OCI-LY7 (cell line): ENCODE measurements at regions not wholly inside any gene's neighbourhood (a gene's known extent, or its start where the extent isn't known, plus 50 kb on each side); places are given as distances from the start of the nearest gene placed in this dataset.

ENCODE experiments used
- BruUV-seq: library from RNA; stranded (reverse); fragments of 400-500 nt; replicated peaks from 2 replicates; lab custom pipeline; 2021; lab: Mats Ljungman, UMichigan
- CTCF ChIA-PET: fragments of 300-600 bp; sonication (Branson Sonifier 250); formaldehyde crosslinking; loops from one replicate; lab custom pipeline; 2022; ENCODE audit warnings: antibody characterized with exemption; ENCODE audit not compliant: unreplicated experiment; lab: Charles Lee
- POLR2A ChIA-PET: fragments of 300-600 bp; sonication (Branson Sonifier 250); formaldehyde crosslinking; loops from one replicate; lab custom pipeline; 2022; ENCODE audit warnings: antibody characterized with exemption; lab: Charles Lee
- DNase-seq: peaks from one replicate; pipeline ENCODE4 v3.0.0-alpha.2; 2015; ENCODE audit warnings: low spot score
- H2AFZ ChIP-seq: fragments of 200-600 bp; sonication (generic), shearing (Covaris generic); 2 replicates; pipeline ENCODE4 v1.6.1; 2014; ENCODE audit warnings: mild to moderate bottlenecking, antibody characterized with exemption, low read length, moderate library complexity
- H3K27ac ChIP-seq: fragments of 200-600 bp; sonication (generic); 2 replicates; pipeline ENCODE4 v1.5.1; 2014; ENCODE audit warnings: mixed run types, low read depth, mild to moderate bottlenecking, moderate library complexity, low read length, inconsistent platforms; ENCODE audit not compliant: poor library complexity, severe bottlenecking
- H3K36me3 ChIP-seq: fragments of 200-600 bp; sonication (generic); 2 replicates; pipeline ENCODE4 v1.6.1; 2014; ENCODE audit warnings: mild to moderate bottlenecking, antibody characterized with exemption, low read length, moderate library complexity, mixed read lengths; ENCODE audit not compliant: insufficient read depth
- H3K4me1 ChIP-seq: fragments of 200-600 bp; sonication (generic); 2 replicates; pipeline ENCODE4 v1.5.1; 2014; ENCODE audit warnings: mild to moderate bottlenecking, low read length; ENCODE audit not compliant: insufficient read depth, poor library complexity, severe bottlenecking
- H3K4me2 ChIP-seq: fragments of 200-600 bp; sonication (generic); 2 replicates; pipeline ENCODE4 v1.6.1; 2014; ENCODE audit warnings: mild to moderate bottlenecking, low read length
- H3K4me3 ChIP-seq: fragments of 200-600 bp; sonication (generic); 2 replicates; pipeline ENCODE4 v1.5.1; 2014; ENCODE audit warnings: mild to moderate bottlenecking, low read depth, low read length; ENCODE audit not compliant: poor library complexity, severe bottlenecking
- H3K79me2 ChIP-seq: fragments of 200-600 bp; sonication (generic); 2 replicates; pipeline ENCODE4 v1.6.1; 2016; ENCODE audit warnings: low read depth, mild to moderate bottlenecking, low read length, moderate library complexity, mixed read lengths; ENCODE audit not compliant: insufficient read depth
- H3K9me2 ChIP-seq: fragments of 200-600 bp; sonication (generic); 2 replicates; pipeline ENCODE4 v1.6.1; 2016; ENCODE audit warnings: mild to moderate bottlenecking, low read length, mixed read lengths; ENCODE audit not compliant: insufficient read depth
- H3K9me3 ChIP-seq: fragments of 200-600 bp; sonication (generic); 2 replicates; pipeline ENCODE4 v1.6.1; 2014; ENCODE audit warnings: mild to moderate bottlenecking, mixed run types, low read length, mixed read lengths
- H4K20me1 ChIP-seq: fragments of 200-600 bp; sonication (generic); 2 replicates; pipeline ENCODE4 v1.6.1; 2014; ENCODE audit warnings: mild to moderate bottlenecking, antibody characterized with exemption, low read length, moderate library complexity, mixed read lengths; ENCODE audit not compliant: insufficient read depth
- EZH2phosphoT487 ChIP-seq: fragments of 200-600 bp; sonication (generic); IDR thresholded peaks from 2 replicates; pipeline ENCODE4 v1.6.1; 2018; ENCODE audit warnings: low read depth, borderline replicate concordance, mild to moderate bottlenecking, mixed run types, antibody characterized with exemption, low read length, moderate library complexity, mixed read lengths
- intact Hi-C: fragments of 100-400 bp; cut with micrococcal nuclease; formaldehyde crosslinking; loops from one replicate; pipeline ENCODE4 v1.10.0; 2022; ENCODE audit not compliant: unreplicated experiment
- TF ChIP-seq, protein P1 (sequence below): fragments of 200-600 bp; sonication (generic); conservative IDR thresholded peaks from 2 replicates; pipeline ENCODE4 v1.5.1; 2014; ENCODE audit warnings: mild to moderate bottlenecking, antibody characterized with exemption, low read length, moderate library complexity, mixed read lengths

DNA sequence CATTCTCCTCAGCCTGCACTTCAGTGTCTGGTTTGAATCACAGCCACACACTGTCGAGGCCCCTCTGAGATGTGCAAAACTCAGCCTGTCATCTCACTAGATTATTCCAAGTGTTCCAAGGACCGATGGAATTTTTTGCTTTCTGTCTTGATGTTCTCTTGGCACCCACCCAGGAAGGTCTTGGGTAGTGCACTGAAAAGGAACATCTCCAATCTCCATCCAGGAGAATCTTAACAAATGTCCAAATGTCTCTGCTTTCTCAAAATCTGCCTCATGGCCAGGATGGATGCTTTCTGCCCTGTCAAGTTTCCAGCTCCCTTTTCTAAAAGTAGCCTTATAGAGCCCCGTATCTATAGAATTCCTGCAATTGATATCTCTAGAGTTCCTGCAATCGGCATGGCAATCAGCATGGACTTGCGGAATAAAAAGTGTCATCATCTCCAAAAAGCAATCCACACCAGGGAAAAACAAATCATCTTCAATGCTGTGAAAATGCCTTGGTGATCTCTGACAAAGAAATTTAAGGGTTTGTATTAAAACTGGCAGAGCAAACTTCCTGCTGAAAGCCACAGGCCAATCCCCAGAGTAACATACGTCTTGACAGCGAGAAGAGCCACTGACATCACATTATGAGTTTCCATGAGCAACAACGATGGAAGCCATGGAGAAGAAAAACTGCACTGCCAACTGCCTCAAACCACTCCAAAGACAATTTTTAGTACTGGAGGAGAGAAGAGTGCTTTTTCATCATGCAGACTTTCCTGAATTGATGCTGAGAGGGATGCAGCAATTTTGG, 215.3 kb upstream of the FAM9B start:
- CTCF ChIA-PET: no interaction called here

DNA sequence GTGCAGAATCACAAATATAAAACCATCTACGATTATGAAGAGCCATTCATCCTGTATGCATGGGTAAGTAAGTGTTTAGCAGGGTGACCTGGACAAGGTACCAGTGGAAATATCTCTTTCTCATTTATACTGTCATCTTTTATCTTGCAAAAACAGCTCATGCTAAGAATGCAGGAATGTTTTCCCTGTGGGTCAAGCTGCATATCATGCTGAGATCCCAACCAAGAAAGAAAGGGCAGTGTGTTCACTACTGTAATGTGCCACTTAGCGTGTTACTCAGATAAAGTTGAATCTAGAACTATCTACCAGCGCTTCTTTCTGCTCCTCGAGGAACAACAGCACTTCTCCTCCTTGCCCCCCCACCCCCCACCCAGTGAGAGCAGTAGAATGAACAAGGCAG, 212.7 kb upstream of the TBL1X start:
- Histone ChIP-seq H4K20me1 (no peaks in the 10 kb centered on the region), H3K4me3 (no peak overlapping the region), H2AFZ (no peak overlapping the region), H3K36me3 (no peaks in the 10 kb centered on the region), H3K4me1 (no peaks in the 10 kb centered on the region), H3K4me2 (no peak overlapping the region), H3K9me3 (no peaks in the 10 kb centered on the region), H3K9me2 (no peaks in the 10 kb centered on the region), H3K79me2 (no peaks in the 10 kb centered on the region), H3K27ac (no peak overlapping the region)
- no TSS peak for BruUV-seq
- POLR2A ChIA-PET: interaction anchor here (0.6 kb wide), 1 partner anchor 1167 kb away, joined by 3 read pairs; no protein-coding TSS in a partner anchor
- DNase-seq: no peak
- CTCF ChIA-PET: no interaction called here
- intact Hi-C loops: no loop called here
- TF ChIP-seq, protein P1, sequence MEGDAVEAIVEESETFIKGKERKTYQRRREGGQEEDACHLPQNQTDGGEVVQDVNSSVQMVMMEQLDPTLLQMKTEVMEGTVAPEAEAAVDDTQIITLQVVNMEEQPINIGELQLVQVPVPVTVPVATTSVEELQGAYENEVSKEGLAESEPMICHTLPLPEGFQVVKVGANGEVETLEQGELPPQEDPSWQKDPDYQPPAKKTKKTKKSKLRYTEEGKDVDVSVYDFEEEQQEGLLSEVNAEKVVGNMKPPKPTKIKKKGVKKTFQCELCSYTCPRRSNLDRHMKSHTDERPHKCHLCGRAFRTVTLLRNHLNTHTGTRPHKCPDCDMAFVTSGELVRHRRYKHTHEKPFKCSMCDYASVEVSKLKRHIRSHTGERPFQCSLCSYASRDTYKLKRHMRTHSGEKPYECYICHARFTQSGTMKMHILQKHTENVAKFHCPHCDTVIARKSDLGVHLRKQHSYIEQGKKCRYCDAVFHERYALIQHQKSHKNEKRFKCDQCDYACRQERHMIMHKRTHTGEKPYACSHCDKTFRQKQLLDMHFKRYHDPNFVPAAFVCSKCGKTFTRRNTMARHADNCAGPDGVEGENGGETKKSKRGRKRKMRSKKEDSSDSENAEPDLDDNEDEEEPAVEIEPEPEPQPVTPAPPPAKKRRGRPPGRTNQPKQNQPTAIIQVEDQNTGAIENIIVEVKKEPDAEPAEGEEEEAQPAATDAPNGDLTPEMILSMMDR: no peak
- no peak for TF ChIP-seq EZH2phosphoT487

More for the DNA sequence above, 215.3 kb upstream of the FAM9B start:
- Histone ChIP-seq H3K4me2 (no peak overlapping the region), H3K9me3 (no peaks in the 10 kb centered on the region), H3K79me2 (no peaks in the 10 kb centered on the region), H3K36me3 (no peaks in the 10 kb centered on the region), H2AFZ (no peak overlapping the region), H3K9me2 (no peaks in the 10 kb centered on the region), H3K27ac (no peak overlapping the region), H3K4me3 (no peak overlapping the region), H4K20me1 (no peaks in the 10 kb centered on the region), H3K4me1 (no peaks in the 10 kb centered on the region)
- no TSS peak for BruUV-seq
- POLR2A ChIA-PET: no interaction called here
- no peak for DNase-seq
- no peak for TF ChIP-seq EZH2phosphoT487
- TF ChIP-seq, protein P1: no peak
- intact Hi-C loops: no loop called here

GRCh38 chrX:9253211-9253610, 211.6 kb upstream of the TBL1X start:
- Histone ChIP-seq H3K4me3 (no peak overlapping the region), H3K79me2 (no peaks in the 10 kb centered on the region), H4K20me1 (no peaks in the 10 kb centered on the region), H3K27ac (no peak overlapping the region), H3K4me1 (no peaks in the 10 kb centered on the region), H3K9me2 (no peaks in the 10 kb centered on the region), H2AFZ (no peak overlapping the region), H3K4me2 (no peak overlapping the region), H3K9me3 (no peaks in the 10 kb centered on the region), H3K36me3 (no peaks in the 10 kb centered on the region)
- TF ChIP-seq, protein P1: no peak
- TF ChIP-seq EZH2phosphoT487: no peak
- intact Hi-C loops: no loop called here
- ChIA-PET CTCF (no interaction called here), POLR2A (no interaction called here)
- BruUV-seq: no TSS peak
- no peak for DNase-seq
